Epithelial cell of proximal tubule (primary cell): ENCODE measurements at regions not wholly inside any gene's neighbourhood (a gene's known extent, or its start where the extent isn't known, plus 50 kb on each side); places are given as distances from the start of the nearest gene placed in this dataset.

ENCODE experiments used
- DNase-seq: peaks from one replicate; pipeline ENCODE4 v3.0.0-alpha.2; 2011; ENCODE audit warnings: low read depth
- H3K4me3 ChIP-seq: 2 replicates; pipeline ENCODE4 v1.5.1; 2011; ENCODE audit warnings: low read depth, mild to moderate bottlenecking, low read length
- CTCF ChIP-seq: conservative IDR thresholded peaks from 2 replicates; pipeline ENCODE4 v1.5.1; 2012; ENCODE audit warnings: low read depth, mild to moderate bottlenecking, low read length

DNA sequence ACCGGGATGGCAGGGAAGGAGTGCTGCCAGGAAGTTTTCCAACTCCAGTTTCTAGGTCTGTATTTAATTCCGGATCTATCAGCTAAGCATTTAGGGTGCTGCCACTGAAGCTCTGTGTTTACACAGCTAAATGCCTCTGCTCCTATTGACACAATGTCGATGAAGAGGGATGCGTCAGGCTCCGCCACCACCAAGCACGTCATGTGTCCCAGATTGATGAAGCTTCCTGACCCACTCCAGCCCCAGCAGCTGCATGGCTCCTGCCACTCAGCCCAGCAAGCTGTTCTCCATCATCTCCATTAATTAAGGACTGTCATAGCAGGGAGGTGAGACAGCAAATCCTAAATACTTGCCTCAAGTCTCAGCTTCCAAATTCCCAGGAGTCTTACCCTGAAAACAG lies 435.2 kb upstream of the ZNF507 start:
- no peak for DNase-seq
- TF ChIP-seq CTCF, result no peak
- no peak overlapping the region for H3K4me3 ChIP-seq

GRCh38 chr19:31911577-31911976 lies 433.8 kb upstream of the ZNF507 start:
- no peak overlapping the region for H3K4me3 ChIP-seq
- no peak for DNase-seq
- TF ChIP-seq CTCF, result no peak

DNA sequence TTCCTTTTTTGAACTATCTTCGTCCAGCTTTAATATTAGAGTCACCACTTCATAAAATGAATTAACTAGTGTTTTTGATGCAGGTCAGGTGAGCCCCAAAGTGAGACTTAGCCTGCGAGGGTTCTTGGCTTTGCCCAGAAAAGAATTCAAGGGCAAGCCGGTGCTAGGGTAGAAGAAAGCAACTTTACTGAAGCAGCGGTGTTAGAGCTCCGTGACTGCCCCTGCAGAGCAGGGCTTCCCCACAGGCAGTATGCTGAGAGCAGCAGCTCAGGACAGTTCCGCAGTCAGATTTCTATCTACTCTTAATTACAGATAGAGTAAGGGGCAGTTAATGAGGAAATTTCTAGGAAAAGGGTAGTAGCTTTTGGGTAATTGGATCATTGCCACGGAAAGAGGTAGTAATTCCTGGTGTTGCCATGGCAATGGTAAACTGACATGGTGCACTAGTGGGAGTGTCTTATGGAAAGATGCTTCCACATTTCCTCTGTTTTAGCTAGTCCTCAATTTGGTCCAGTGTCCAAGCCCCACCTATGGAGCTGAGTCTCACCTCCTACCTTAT lies 432.2 kb upstream of the ZNF507 start:
- TF ChIP-seq CTCF, result no peak
- no peak overlapping the region for H3K4me3 ChIP-seq
- DNase-seq, result no peak

- no peak overlapping the region for H3K4me3 ChIP-seq
- no peak for DNase-seq
- TF ChIP-seq CTCF, result no peak
Measured at GRCh38 chr19:31930401-31930800, 415.0 kb upstream of the ZNF507 start.

- no peak for TF ChIP-seq CTCF
- no peak overlapping the region for H3K4me3 ChIP-seq
- DNase-seq, result no peak
Measured at GRCh38 chr19:31937983-31938382, 407.4 kb upstream of the ZNF507 start.

- H3K4me3 ChIP-seq, result no peak overlapping the region
- no peak for TF ChIP-seq CTCF
- no peak for DNase-seq
Measured at GRCh38 chr19:31938675-31939074, 406.7 kb upstream of the ZNF507 start.

- TF ChIP-seq CTCF, result no peak
- DNase-seq, result no peak
- no peak overlapping the region for H3K4me3 ChIP-seq
Measured at GRCh38 chr19:31940396-31940795, 405.0 kb upstream of the ZNF507 start.
